ENCODE measurements at regions not wholly inside any gene's neighbourhood (a gene's known extent, or its start where the extent isn't known, plus 50 kb on each side); places are given as distances from the start of the nearest gene placed in this dataset.

DNA sequence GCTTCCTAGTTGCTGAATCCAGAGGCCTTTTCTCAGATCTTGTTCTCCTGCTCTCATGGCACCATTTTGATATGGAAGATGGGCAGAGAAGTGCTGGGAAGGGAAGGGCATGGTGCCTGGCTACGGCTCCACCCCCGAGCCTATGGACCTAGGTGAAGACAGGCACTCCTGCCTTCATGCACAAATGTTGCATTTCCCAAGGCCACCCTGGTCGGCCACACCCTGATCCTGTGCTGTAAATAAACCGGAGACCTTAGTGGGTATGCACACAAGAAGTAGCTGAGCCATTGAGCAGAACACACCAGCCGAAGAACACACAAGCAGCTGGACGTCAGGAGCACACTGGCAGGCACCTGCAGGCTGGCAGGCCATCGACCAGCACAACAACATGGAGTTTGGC lies 261.6 kb downstream of the SHQ1 start:
- DNase-seq (ENCODE audit: low read depth in 1 of 2, low spot score in 1 of 2), result no peak
- POLR2A ChIA-PET, result no interaction called here
- Histone ChIP-seq H3K4me2 (no peak overlapping the region), H3K9me3 (no peaks in the 10 kb centered on the region), H3K4me1 (peaks cover 7% of the 10 kb centered on the region), H3K27ac (no peak overlapping the region), H3K4me3 (no peak overlapping the region)
- no peak for ATAC-seq
- no peak for FAIRE-seq
- TF ChIP-seq NFE2L2 (conservative IDR thresholded peaks at IDR 0.05; ENCODE audit: low read length) (no peak), RAD21 (conservative IDR thresholded peaks at IDR 0.05 in 1 of 2, IDR thresholded peaks at IDR 0.05 in 1 of 2) (no peak), CHD4 (IDR thresholded peaks at IDR 0.05; ENCODE audit: borderline replicate concordance) (no peak)
- TF ChIP-seq, protein P1, sequence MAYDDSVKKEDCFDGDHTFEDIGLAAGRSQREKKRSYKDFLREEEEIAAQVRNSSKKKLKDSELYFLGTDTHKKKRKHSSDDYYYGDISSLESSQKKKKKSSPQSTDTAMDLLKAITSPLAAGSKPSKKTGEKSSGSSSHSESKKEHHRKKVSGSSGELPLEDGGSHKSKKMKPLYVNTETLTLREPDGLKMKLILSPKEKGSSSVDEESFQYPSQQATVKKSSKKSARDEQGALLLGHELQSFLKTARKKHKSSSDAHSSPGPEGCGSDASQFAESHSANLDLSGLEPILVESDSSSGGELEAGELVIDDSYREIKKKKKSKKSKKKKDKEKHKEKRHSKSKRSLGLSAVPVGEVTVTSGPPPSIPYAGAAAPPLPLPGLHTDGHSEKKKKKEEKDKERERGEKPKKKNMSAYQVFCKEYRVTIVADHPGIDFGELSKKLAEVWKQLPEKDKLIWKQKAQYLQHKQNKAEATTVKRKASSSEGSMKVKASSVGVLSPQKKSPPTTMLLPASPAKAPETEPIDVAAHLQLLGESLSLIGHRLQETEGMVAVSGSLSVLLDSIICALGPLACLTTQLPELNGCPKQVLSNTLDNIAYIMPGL (CRISPR knock-in tag; IDR thresholded peaks at IDR 0.05; ENCODE audit: borderline replicate concordance), result no peak
- WGBS (ENCODE audit: missing lambda C conversion rate), result 39% methylated on average over 7 of the region's 7 CpGs
- CTCF ChIA-PET, result no interaction called here

DNA sequence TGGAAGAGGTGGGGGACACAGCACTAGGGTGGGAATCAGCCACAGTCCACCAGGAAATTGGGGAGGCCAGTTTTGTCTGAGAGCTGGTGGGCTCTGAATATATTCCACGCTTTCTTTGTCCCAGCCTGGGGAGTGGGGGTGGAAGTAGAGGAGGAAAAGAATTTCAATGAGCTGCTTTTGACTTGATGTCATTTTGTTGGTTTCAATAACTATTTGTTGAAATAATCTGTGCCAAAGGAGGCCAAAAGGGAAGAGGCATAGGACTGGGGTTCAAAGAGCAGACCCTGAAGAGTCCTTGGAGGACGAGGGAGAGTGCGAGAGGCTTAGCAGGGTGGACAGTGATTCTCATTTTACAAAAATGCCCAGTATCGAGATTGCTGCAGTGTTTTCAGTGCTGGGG lies 262.3 kb downstream of the SHQ1 start:
- DNase-seq (ENCODE audit: low read depth in 1 of 2, low spot score in 1 of 2), result no peak
- WGBS (ENCODE audit: missing lambda C conversion rate), result 52% methylated on average over 4 of the region's 4 CpGs
- no peak overlapping the region for H3K4me3 ChIP-seq
- ATAC-seq, result no peak
- H3K4me1 ChIP-seq, result no peaks in the 10 kb centered on the region; the same call in 2 of the 3 replicates
- no peak for FAIRE-seq
- no peaks in the 10 kb centered on the region for H3K9me3 ChIP-seq
- TF ChIP-seq, protein P2, sequence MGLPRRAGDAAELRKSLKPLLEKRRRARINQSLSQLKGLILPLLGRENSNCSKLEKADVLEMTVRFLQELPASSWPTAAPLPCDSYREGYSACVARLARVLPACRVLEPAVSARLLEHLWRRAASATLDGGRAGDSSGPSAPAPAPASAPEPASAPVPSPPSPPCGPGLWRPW (IDR thresholded peaks at IDR 0.05), result no peak
- no peak for TF ChIP-seq HOXB13 (CRISPR knock-in tag; IDR thresholded peaks at IDR 0.05; ENCODE audit: low read depth)
- no peak for TF ChIP-seq CBX2 (IDR thresholded peaks at IDR 0.05; ENCODE audit: borderline replicate concordance, low read depth)
- TF ChIP-seq CHD2 (IDR thresholded peaks at IDR 0.05; ENCODE audit: low read length, partially characterized antibody), result no peak
- CTCF ChIA-PET, result no interaction called here
- no peak overlapping the region for H3K4me2 ChIP-seq
- POLR2A ChIA-PET, result no interaction called here
- no peak overlapping the region for H3K27ac ChIP-seq

DNA sequence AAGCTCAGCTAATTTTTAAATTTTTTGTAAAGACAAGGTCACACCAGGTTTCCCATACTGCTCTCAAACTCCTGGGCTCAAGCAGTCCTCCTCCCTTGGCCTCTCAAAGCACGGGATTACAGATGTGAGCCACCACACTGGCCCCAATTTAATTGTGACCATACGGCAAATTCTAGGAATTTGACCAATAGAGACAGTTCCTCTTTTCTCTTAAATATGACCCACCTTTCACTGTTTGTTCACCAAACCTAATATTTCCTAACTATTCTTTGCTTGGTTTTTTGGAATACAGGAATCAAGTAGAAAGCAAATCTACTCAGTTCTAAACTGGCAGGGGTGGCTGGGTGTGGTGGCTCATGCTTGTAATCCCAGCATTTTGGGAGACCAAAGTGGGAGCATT lies 264.0 kb downstream of the SHQ1 start:
- WGBS (ENCODE audit: missing lambda C conversion rate), result 51% methylated on average over 2 of the region's 2 CpGs
- no peaks in the 10 kb centered on the region for H3K4me1 ChIP-seq
- CTCF ChIA-PET, result interaction anchor here (1.3 kb wide), 1 partner anchor 271 kb away, joined by 3 read pairs; no protein-coding TSS in a partner anchor
- ATAC-seq (no peak), DNase-seq (ENCODE audit: low read depth in 1 of 2, low spot score in 1 of 2) (no peak), FAIRE-seq (no peak)
- no peak overlapping the region for H3K4me3 ChIP-seq
- H3K27ac ChIP-seq, result no peak overlapping the region
- H3K4me2 ChIP-seq, result no peak overlapping the region
- POLR2A ChIA-PET, result no interaction called here
- H3K9me3 ChIP-seq, result peaks cover 2% of the 10 kb centered on the region; the same call in 1 of the 3 replicates
- TF ChIP-seq PHF8 (IDR thresholded peaks at IDR 0.05; ENCODE audit: borderline replicate concordance, low read depth) (no peak), MYC (IDR thresholded peaks at IDR 0.05; ENCODE audit: borderline replicate concordance, low read length) (no peak), CHD2 (IDR thresholded peaks at IDR 0.05; ENCODE audit: low read length, partially characterized antibody) (no peak), ZFP36 (IDR thresholded peaks at IDR 0.05; ENCODE audit: borderline replicate concordance, partially characterized antibody) (no peak), TP53 (CRISPR knock-in tag; IDR thresholded peaks at IDR 0.05) (no peak)

DNA sequence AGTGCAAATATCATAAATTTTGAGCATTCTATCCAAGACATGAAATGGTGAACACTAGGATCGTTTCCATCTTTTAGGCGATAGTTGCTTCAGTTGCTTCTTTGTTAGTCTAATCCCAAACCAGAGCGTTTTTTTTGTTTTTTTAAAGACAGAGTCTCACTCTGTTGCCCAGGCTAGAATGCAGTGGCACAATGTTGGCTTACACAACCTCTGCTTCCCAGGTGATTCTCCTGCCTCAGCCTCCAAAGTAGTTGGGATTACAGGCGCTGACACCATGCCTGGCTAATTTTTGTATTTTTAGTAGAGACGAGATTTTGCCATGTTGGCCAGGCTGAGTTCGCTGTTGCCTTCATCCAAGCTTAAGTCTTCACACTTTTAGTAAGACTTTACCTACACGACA lies 265.3 kb downstream of the SHQ1 start:
- CTCF ChIA-PET, result interaction anchor here (1.1 kb wide), 1 partner anchor 11 kb away, joined by 4 read pairs; no protein-coding TSS in a partner anchor
- Histone ChIP-seq H3K4me1 (no peaks in the 10 kb centered on the region), H3K4me2 (no peak overlapping the region), H3K4me3 (no peak overlapping the region), H3K9me3 (peaks cover 2% of the 10 kb centered on the region; the same call in 1 of the 3 replicates), H3K27ac (no peak overlapping the region)
- no peak for ATAC-seq
- no peak for FAIRE-seq
- TF ChIP-seq, protein P1 (CRISPR knock-in tag; IDR thresholded peaks at IDR 0.05; ENCODE audit: borderline replicate concordance), result no peak
- TF ChIP-seq CHD2 (IDR thresholded peaks at IDR 0.05; ENCODE audit: low read length, partially characterized antibody) (no peak), CEBPB (IDR thresholded peaks at IDR 0.05) (no peak), NFE2L2 (conservative IDR thresholded peaks at IDR 0.05; ENCODE audit: low read length) (no peak), KDM1A (IDR thresholded peaks at IDR 0.05; ENCODE audit: low read depth) (no peak), HOXB5 (CRISPR knock-in tag; IDR thresholded peaks at IDR 0.05) (no peak), NPAS2 (CRISPR knock-in tag; IDR thresholded peaks at IDR 0.05; ENCODE audit: borderline replicate concordance) (no peak)
- TF ChIP-seq, protein P3, sequence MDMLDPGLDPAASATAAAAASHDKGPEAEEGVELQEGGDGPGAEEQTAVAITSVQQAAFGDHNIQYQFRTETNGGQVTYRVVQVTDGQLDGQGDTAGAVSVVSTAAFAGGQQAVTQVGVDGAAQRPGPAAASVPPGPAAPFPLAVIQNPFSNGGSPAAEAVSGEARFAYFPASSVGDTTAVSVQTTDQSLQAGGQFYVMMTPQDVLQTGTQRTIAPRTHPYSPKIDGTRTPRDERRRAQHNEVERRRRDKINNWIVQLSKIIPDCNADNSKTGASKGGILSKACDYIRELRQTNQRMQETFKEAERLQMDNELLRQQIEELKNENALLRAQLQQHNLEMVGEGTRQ (IDR thresholded peaks at IDR 0.05), result no peak
- WGBS (ENCODE audit: missing lambda C conversion rate), result 54% methylated on average over 7 of the region's 7 CpGs
- POLR2A ChIA-PET, result no interaction called here
- no peak for DNase-seq (ENCODE audit: low read depth in 1 of 2, low spot score in 1 of 2)
